GM19455 (cell line): ENCODE measurements at regions not wholly inside any gene's neighbourhood (a gene's known extent, or its start where the extent isn't known, plus 50 kb on each side); places are given as distances from the start of the nearest gene placed in this dataset.
"Not testable (repeated sequence)": the region's sequence is repeated elsewhere in the genome, so short reads cannot be mapped to it uniquely, and the experiment has no call there.

Experiments used
- ATAC-seq: cut with Tn5 transposase; IDR thresholded peaks from one replicate; pipeline ENCODE4 v1.9.1; 2021; ENCODE audit not compliant: unreplicated experiment

DNA sequence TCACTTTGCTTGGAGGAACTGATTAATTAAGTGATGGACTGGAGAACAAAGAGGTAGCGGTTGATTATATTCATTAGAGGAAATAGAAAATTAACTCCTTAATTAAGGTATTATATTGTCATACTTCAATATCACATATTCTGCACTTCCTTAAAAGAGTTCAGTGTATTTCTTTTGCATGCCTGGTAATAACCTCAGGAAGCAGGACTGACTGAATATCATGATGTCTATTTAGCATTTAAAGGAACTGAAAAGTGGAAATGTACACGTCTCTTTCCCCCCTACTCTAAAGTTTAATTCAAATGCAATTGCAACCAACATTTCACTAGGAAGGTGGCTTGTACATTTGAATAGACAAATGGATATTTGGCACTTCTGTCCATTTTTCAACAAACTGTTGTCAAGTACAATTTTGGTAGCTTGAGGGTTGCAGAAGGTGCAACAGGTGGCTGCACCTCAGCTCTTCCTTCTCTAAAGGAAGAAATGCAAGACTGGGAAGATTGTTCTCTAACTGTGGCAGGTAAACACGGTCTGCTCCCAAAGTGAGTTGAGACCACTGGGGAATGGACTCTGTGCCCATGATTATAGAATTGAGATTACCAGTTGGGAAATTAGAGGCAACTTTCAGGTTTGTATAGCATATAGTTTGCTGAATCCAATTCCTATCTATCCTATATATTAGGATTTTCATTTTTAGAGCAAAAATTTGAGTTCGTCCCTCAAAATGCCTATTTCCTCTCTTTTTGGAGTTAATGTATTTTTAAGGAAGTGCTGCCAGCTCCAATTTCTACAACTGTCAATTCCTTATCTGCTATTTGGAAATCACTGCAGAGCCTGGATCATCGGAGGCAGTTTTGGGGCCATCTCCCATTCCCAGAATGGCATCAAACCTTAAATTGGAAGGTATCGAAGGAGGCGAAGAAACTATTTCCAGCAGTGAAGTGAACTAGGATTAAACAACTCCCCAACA lies 98.9 kb upstream of the TAF11L2 start:
- ATAC-seq: no peak

GRCh38 chr5:17399931-17400330 lies 98.1 kb upstream of the TAF11L2 start:
- ATAC-seq: no peak

GRCh38 chr5:17400724-17401469 lies 97.1 kb upstream of the TAF11L2 start:
- no peak for ATAC-seq

GRCh38 chr5:17401470-17402288 lies 96.4 kb upstream of the TAF11L2 start:
- ATAC-seq: no peak

GRCh38 chr5:17402289-17403121 lies 95.5 kb upstream of the TAF11L2 start:
- ATAC-seq: no peak

- no peak for ATAC-seq
Measured at GRCh38 chr5:17403695-17404490, 94.1 kb upstream of the TAF11L2 start.

GRCh38 chr5:17405976-17406375 lies 92.1 kb upstream of the TAF11L2 start:
- no peak for ATAC-seq

DNA sequence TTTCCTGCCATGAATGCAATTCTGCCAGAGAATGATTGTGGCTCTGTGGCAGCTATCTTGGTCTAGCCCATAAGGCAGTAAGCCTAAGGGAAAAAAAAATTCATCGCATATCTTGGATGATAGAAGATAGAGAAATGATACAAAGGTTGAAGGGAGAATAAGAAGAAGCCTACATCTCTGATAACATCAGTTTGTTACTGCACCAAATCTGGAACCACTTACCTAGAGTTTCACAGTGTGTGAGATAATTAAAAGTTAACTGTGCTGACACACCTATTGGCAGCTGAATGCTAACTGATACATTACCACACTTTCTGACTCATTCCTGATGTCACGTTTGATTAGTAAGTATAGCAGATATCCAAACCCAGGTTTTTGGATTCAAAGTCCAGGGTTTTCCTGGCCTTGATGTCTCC lies 91.6 kb upstream of the TAF11L2 start:
- ATAC-seq: no peak

- no peak for ATAC-seq
Measured at GRCh38 chr5:17411436-17412402, 86.3 kb upstream of the TAF11L2 start.

GRCh38 chr5:17412760-17413671 lies 85.0 kb upstream of the TAF11L2 start:
- no peak for ATAC-seq

DNA sequence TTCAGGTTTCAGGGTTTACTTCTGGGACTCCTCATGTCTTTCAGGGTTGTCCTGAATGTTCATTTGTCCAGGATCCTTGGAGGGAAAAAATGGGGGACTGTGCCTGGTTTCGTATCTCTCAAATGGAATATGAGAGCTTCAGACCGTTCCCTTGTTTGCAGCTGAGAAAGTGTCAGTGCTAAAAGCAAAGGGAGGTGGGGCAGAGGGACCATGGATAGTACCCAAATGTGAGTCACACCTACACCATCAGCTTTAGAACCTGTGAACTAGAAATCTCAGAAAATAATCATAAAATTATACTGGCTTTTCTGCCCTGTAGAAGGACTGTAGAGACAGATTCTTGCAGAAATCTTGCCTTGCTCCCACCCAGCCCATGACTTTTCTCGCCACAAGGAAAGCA lies 84.3 kb upstream of the TAF11L2 start:
- no peak for ATAC-seq

DNA sequence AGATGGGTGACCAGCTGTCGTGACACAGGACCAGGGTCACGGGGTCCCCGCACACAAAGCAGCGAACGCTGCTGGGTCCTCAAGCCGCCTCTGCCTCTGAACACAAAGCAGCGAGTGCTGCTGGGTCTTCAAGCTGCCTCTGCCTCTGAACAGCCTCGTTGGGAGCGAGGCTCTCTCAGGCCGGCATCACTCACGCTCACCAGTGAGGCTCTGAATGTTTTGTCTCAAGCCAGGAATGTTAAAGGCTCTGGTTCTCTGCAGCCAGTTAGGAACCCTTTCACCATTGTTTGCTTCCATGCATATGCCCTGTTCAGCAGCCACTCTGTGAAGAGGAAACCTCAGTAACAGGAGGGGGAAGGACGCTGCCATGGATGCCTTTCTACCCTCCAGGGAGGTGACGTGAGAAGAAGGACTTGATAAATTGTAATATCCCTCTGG lies 82.7 kb upstream of the TAF11L2 start:
- ATAC-seq: no peak

GRCh38 chr5:17416374-17416773 lies 81.7 kb upstream of the TAF11L2 start:
- not testable (repeated sequence) for ATAC-seq

GRCh38 chr5:17424674-17425073 lies 73.4 kb upstream of the TAF11L2 start:
- no peak for ATAC-seq

DNA sequence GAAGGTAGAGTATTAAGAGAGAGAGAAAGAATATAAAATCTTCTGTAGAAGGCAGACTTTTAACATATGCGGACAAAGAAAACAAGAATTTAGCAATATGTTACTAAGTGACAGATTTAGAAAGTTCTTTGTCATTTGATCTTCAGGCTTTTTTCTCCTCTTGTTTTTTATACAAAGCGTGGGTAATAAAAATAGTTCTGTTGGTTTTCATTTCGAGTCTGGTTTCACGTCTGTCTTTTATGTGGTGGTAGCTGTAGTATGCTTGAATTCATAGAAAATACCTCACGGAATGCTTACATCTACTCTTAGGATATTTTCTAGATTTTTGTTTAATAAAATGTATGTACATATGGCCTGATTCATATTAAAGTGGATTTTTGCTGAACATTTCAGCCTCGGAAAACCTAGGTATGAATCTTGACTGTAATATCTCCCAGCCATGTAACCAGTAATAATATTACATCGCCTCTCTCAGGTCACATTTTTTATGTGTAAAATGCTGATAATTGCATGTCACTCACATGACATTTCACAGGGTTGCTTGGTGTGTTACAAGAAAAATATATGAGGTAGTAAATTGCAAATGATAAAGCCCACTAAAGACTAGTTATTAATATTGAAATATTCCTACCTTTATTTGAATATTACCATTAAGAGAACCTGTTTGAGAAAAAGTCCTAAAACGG lies 72.5 kb upstream of the TAF11L2 start:
- no peak for ATAC-seq

DNA sequence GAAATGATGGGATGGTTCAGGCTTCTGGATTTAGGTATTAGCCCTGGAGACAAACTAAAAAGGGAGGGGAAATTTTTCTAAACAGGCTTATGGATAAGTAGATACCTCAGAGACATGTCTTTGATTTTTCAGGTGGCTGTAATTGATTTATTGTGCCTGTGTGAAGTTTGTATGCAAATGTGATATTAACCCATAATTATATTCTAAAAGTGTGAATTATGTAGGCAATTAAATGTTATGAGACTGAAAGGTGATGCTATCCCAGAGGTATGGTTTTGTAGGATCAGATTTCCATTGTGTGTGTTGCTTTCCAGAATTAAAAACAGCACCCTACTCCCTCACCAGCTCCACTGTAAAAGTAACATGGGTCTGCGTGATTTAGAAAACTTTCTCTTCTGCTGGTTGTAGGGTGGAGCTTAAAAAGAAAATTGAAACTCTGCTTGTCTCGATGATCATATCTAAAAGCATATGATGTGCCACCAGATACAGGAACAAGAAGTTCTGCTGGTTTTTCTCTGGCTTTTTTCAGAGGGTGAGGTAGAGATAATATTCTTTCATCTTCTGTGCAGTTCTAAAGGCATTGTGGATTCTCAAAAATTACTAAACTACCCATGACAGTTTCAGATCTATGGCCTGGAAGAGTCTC lies 71.8 kb upstream of the TAF11L2 start:
- ATAC-seq: peak; percentile 89
